Activated CD8-positive, alpha-beta memory T cell treated with anti-CD3 and anti-CD28 coated beads for 36 hours (primary cell): ENCODE measurements at regions not wholly inside any gene's neighbourhood (a gene's known extent, or its start where the extent isn't known, plus 50 kb on each side); places are given as distances from the start of the nearest gene placed in this dataset.
"Not testable (repeated sequence)": the region's sequence is repeated elsewhere in the genome, so short reads cannot be mapped to it uniquely, and the experiment has no call there.

ENCODE experiments used
- CTCF ChIA-PET: fragments of 350-600 bp; sonication (Branson Sonifier 250); formaldehyde crosslinking; loops from one replicate; lab custom pipeline; 2021; ENCODE audit warnings: antibody characterized with exemption; lab: Charles Lee
- POLR2A ChIA-PET: fragments of 350-600 bp; sonication (Branson Sonifier 250); formaldehyde crosslinking; loops from one replicate; lab custom pipeline; 2021; ENCODE audit warnings: antibody characterized with exemption; lab: Charles Lee

- CTCF ChIA-PET: interaction anchor here (0.6 kb wide), 1 partner anchor 14 kb away, joined by 3 read pairs; no protein-coding TSS in a partner anchor
- POLR2A ChIA-PET: no interaction called here
These were observed 906.7 kb upstream of the AUTS2 start for GRCh38 chr7:68691261-68692216.

GRCh38 chr7:68692511-68692910 lies 905.8 kb upstream of the AUTS2 start:
- POLR2A ChIA-PET: no interaction called here
- CTCF ChIA-PET: interaction anchor here (0.6 kb wide), 1 partner anchor 15 kb away, joined by 3 read pairs; no protein-coding TSS in a partner anchor

- POLR2A ChIA-PET: no interaction called here
- CTCF ChIA-PET: no interaction called here
These were observed 903.6 kb upstream of the AUTS2 start for GRCh38 chr7:68694656-68695055.

- POLR2A ChIA-PET: no interaction called here
- CTCF ChIA-PET: no interaction called here
These were observed 900.4 kb upstream of the AUTS2 start for GRCh38 chr7:68697796-68698280.

- ChIA-PET CTCF (no interaction called here), POLR2A (no interaction called here)
These were observed 899.1 kb upstream of the AUTS2 start for GRCh38 chr7:68699090-68699711.

GRCh38 chr7:68700414-68700813 lies 897.9 kb upstream of the AUTS2 start:
- ChIA-PET POLR2A (no interaction called here), CTCF (no interaction called here)

- ChIA-PET CTCF (no interaction called here), POLR2A (no interaction called here)
These were observed 892.0 kb upstream of the AUTS2 start for GRCh38 chr7:68706291-68706690.

- ChIA-PET POLR2A (no interaction called here), CTCF (no interaction called here)
These were observed 891.1 kb upstream of the AUTS2 start for GRCh38 chr7:68707159-68707558.

- CTCF ChIA-PET: no interaction called here
- POLR2A ChIA-PET: no interaction called here
These were observed 890.3 kb upstream of the AUTS2 start for GRCh38 chr7:68707958-68708357.

GRCh38 chr7:68712956-68713495 lies 885.2 kb upstream of the AUTS2 start:
- POLR2A ChIA-PET: no interaction called here

GRCh38 chr7:68714135-68714534 lies 884.1 kb upstream of the AUTS2 start:
- CTCF ChIA-PET, POLR2A ChIA-PET: not testable (repeated sequence)

More at GRCh38 chr7:68712956-68713495, 885.2 kb upstream of the AUTS2 start:
- CTCF ChIA-PET: no interaction called here

- ChIA-PET POLR2A (no interaction called here), CTCF (no interaction called here)
These were observed 882.4 kb upstream of the AUTS2 start for GRCh38 chr7:68715907-68716306.

GRCh38 chr7:68717176-68717575 lies 881.1 kb upstream of the AUTS2 start:
- ChIA-PET POLR2A (no interaction called here), CTCF (no interaction called here)

- ChIA-PET CTCF (no interaction called here), POLR2A (no interaction called here)
These were observed 880.2 kb upstream of the AUTS2 start for GRCh38 chr7:68718097-68718551.

GRCh38 chr7:68720697-68721096 lies 877.6 kb upstream of the AUTS2 start:
- ChIA-PET CTCF (no interaction called here), POLR2A (no interaction called here)

GRCh38 chr7:68722044-68722443 lies 876.2 kb upstream of the AUTS2 start:
- CTCF ChIA-PET: no interaction called here
- POLR2A ChIA-PET: no interaction called here

GRCh38 chr7:68724965-68725364 lies 873.3 kb upstream of the AUTS2 start:
- ChIA-PET POLR2A (no interaction called here), CTCF (no interaction called here)

- ChIA-PET CTCF (no interaction called here), POLR2A (no interaction called here)
These were observed 872.2 kb upstream of the AUTS2 start for GRCh38 chr7:68725843-68726785.

GRCh38 chr7:68728720-68729119 lies 869.6 kb upstream of the AUTS2 start:
- CTCF ChIA-PET, POLR2A ChIA-PET: not testable (repeated sequence)
